Breast epithelium (tissue), 3 donors: ENCODE measurements at regions not wholly inside any gene's neighbourhood (a gene's known extent, or its start where the extent isn't known, plus 50 kb on each side); places are given as distances from the start of the nearest gene placed in this dataset.

ENCODE experiments used
- POLR2A ChIP-seq: fragments of 450-650 bp; IDR thresholded peaks from one replicate; pipeline ENCODE4 v1.6.1; 2016; ENCODE audit warnings: antibody characterized with exemption, mild to moderate bottlenecking, moderate library complexity
- POLR2AphosphoS5 ChIP-seq, 3 donors: sonication (generic); formaldehyde crosslinking; IDR thresholded peaks; one replicate each; pipeline ENCODE4 v1.6.1; 2017; ENCODE audit warnings: antibody characterized with exemption in 3 of 3

- TF ChIP-seq POLR2A (no peak), POLR2AphosphoS5 (IDR thresholded peaks at IDR 0.05) (no peak)
These were observed 55.0 kb upstream of the GSE1 start for GRCh38 chr16:85557971-85558657.
